Suprapubic skin (tissue), 4 donors: ENCODE measurements at regions not wholly inside any gene's neighbourhood (a gene's known extent, or its start where the extent isn't known, plus 50 kb on each side); places are given as distances from the start of the nearest gene placed in this dataset.

Experiments used
- DNase-seq, 2 donors: peaks; one replicate each; pipeline ENCODE4 v3.0.0-alpha.2; 2019; ENCODE audit warnings: low spot score in 2 of 2
- H3K27ac ChIP-seq: fragments of 200-600 bp; sonication (generic); one replicate; pipeline ENCODE4 v1.5.1; 2019
- H3K27me3 ChIP-seq: fragments of 200-600 bp; sonication (generic); one replicate; pipeline ENCODE4 v1.5.1; 2019
- H3K36me3 ChIP-seq: fragments of 200-600 bp; sonication (generic); one replicate; pipeline ENCODE4 v1.5.1; 2019
- H3K4me1 ChIP-seq: fragments of 200-600 bp; sonication (generic); one replicate; pipeline ENCODE4 v1.5.1; 2019
- H3K4me3 ChIP-seq: fragments of 200-600 bp; sonication (generic); one replicate; pipeline ENCODE4 v1.5.1; 2019; ENCODE audit warnings: mild to moderate bottlenecking
- H3K9me3 ChIP-seq: fragments of 200-600 bp; sonication (generic); one replicate; pipeline ENCODE4 v1.5.1; 2019
- EP300 ChIP-seq: sonication (generic); formaldehyde crosslinking; IDR thresholded peaks from one replicate; pipeline ENCODE4 v1.6.1; 2017; ENCODE audit warnings: antibody characterized with exemption
- POLR2A ChIP-seq, 2 donors: fragments of 450-650 bp; IDR thresholded peaks; one replicate each; pipeline ENCODE4 v1.6.1; 2017; ENCODE audit warnings: antibody characterized with exemption in 2 of 2, mild to moderate bottlenecking in 2 of 2, moderate library complexity in 2 of 2
- POLR2AphosphoS5 ChIP-seq, 3 donors: sonication (generic); formaldehyde crosslinking; IDR thresholded peaks; one replicate each; pipeline ENCODE4 v1.6.1; 2017; ENCODE audit warnings: antibody characterized with exemption in 3 of 3
- WGBS: methylation state at CpG from one replicate; pipeline ENCODE4 v1.1.5; 2018; 5-methylcytosine and 5-hydroxymethylcytosine counted together
- TF ChIP-seq, protein P1 (sequence below), 2 donors: fragments of 200-600 bp in 1 of 2; fragments of 450-650 bp in 1 of 2; sonication (generic) in 1 of 2; IDR thresholded peaks; one replicate each; pipeline ENCODE4 v1.5.1; 2016 to 2019; ENCODE audit warnings: antibody characterized with exemption in 2 of 2, mild to moderate bottlenecking in 1 of 2, moderate library complexity in 1 of 2

DNA sequence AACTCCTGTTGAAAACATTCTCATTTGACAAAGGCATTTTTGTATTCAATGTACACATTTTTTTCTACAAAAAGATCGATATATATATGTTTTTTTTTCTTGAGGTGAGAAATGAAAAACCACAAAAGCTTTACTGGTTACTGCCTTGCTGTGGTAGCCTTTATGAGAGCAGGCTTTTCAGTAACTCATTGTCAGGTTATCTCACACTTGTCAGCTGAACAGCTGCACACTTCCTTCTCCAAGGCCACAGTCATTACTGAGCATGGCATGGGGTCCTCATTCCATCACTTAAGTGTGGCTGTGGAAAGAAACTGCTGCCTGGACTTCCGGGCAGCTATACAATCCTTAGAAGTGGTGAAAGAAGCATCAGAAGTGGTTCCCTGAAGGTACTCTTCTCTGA, 169.3 kb upstream of the ZP4 start:
- no peak for TF ChIP-seq EP300
- TF ChIP-seq, protein P1, sequence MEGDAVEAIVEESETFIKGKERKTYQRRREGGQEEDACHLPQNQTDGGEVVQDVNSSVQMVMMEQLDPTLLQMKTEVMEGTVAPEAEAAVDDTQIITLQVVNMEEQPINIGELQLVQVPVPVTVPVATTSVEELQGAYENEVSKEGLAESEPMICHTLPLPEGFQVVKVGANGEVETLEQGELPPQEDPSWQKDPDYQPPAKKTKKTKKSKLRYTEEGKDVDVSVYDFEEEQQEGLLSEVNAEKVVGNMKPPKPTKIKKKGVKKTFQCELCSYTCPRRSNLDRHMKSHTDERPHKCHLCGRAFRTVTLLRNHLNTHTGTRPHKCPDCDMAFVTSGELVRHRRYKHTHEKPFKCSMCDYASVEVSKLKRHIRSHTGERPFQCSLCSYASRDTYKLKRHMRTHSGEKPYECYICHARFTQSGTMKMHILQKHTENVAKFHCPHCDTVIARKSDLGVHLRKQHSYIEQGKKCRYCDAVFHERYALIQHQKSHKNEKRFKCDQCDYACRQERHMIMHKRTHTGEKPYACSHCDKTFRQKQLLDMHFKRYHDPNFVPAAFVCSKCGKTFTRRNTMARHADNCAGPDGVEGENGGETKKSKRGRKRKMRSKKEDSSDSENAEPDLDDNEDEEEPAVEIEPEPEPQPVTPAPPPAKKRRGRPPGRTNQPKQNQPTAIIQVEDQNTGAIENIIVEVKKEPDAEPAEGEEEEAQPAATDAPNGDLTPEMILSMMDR (IDR thresholded peaks at IDR 0.05), result no peak
- TF ChIP-seq POLR2AphosphoS5 (IDR thresholded peaks at IDR 0.05), result no peak
- TF ChIP-seq POLR2A (IDR thresholded peaks at IDR 0.05), result no peak

DNA sequence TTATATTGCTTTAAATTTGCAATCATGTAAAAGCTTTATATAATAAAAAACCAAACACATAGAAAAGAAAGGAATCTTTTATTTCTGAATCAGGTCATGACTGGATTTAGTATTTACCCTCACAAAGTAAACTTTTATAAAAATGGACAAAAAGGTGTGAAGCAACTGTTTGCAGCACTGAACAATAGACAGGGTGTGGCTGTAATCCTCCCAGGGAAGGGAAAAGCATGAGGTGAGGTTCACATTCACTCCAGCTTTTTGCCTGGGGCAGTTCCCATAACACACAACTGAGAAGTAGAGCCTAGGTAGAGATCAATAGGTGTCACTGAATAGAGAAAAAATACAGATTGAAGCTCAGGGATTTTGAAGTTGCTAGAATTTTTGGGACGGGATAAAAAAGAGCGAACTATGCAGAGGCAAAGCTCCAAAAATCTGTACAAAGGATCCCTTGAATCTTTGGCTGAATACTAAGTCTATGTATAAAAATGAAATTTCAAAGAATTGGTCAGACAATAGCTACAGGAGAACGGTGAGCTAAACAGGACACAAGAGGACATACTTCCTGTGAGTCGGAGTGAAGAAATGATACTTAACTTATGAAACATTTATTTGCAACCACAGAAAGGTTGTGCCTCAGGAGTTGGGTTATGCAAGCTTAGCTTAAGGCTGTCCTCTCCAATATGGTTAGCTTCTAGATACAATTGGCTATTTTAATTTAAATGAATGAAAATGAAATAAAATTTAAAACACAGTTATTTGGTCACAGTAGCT, 162.0 kb upstream of the ZP4 start:
- H3K36me3 ChIP-seq, result no peaks in the 10 kb centered on the region
- 65% methylated on average over 4 of the region's 4 CpGs for WGBS
- H3K4me3 ChIP-seq, result no peak overlapping the region
- no peak overlapping the region for H3K27ac ChIP-seq
- H3K4me1 ChIP-seq, result no peaks in the 10 kb centered on the region
- H3K9me3 ChIP-seq, result no peaks in the 10 kb centered on the region
- DNase-seq, result no peak
- TF ChIP-seq, protein P1 (IDR thresholded peaks at IDR 0.05), result no peak
- no peak for TF ChIP-seq POLR2A (IDR thresholded peaks at IDR 0.05)
- TF ChIP-seq POLR2AphosphoS5 (IDR thresholded peaks at IDR 0.05), result no peak
- no peaks in the 10 kb centered on the region for H3K27me3 ChIP-seq

More for the DNA sequence above, 169.3 kb upstream of the ZP4 start:
- H3K27me3 ChIP-seq, result no peaks in the 10 kb centered on the region
- no peak for DNase-seq
- H3K9me3 ChIP-seq, result peaks cover 5% of the 10 kb centered on the region
- H3K4me1 ChIP-seq, result no peaks in the 10 kb centered on the region
- H3K36me3 ChIP-seq, result no peaks in the 10 kb centered on the region
- no peak overlapping the region for H3K4me3 ChIP-seq
- no peak overlapping the region for H3K27ac ChIP-seq
- 61% methylated on average over 2 of the region's 2 CpGs for WGBS

DNA sequence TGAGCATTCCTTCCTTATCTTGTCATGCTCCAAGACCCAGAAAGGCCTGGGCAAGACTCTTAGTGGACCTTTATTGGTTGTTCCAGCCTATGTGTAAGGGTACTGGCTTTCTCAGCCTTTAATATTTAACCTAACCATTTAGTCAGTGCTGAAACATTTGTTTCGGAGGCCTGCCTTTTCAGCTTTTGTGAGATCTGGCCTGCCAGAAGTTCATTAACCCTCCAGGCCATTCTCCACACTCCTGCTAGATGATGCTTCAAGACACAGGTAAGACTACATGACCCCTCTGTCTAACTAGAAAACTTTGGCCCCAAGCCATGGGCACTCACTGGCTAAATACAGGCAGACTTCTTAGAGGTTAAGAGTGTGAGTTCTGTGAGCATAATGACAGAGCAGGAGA, 138.4 kb upstream of the ZP4 start:
- WGBS, result 100% methylated on average over 1 of the region's 1 CpG
- Histone ChIP-seq H3K9me3 (peaks cover 4% of the 10 kb centered on the region), H3K27me3 (no peaks in the 10 kb centered on the region), H3K4me1 (no peaks in the 10 kb centered on the region), H3K27ac (no peak overlapping the region), H3K36me3 (no peaks in the 10 kb centered on the region), H3K4me3 (no peak overlapping the region)
- DNase-seq, result no peak
- no peak for TF ChIP-seq EP300
- no peak for TF ChIP-seq POLR2A (IDR thresholded peaks at IDR 0.05)
- TF ChIP-seq, protein P1 (IDR thresholded peaks at IDR 0.05), result no peak
- no peak for TF ChIP-seq POLR2AphosphoS5 (IDR thresholded peaks at IDR 0.05)

DNA sequence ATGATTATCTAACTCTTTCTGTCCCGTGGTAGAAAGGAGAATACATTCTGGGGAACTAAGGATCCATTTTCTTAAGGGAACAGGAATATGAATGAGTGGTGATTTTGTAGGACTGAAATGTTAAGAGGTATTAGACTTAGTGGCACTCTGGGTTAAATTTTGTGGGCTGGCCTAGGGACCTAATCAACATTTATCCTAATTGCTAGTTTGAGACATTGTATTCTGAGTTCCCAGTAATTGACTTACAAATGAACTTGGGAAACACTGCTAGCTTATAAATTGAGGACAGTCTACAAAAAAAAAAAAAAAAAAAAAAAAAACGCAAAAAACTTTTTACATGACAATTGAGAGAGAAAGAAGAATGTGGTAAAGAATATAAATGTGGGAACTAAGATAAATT, 136.6 kb upstream of the ZP4 start:
- no peak for DNase-seq
- Histone ChIP-seq H3K4me3 (no peak overlapping the region), H3K27me3 (no peaks in the 10 kb centered on the region), H3K4me1 (no peaks in the 10 kb centered on the region), H3K36me3 (no peaks in the 10 kb centered on the region), H3K9me3 (peaks cover 4% of the 10 kb centered on the region), H3K27ac (no peak overlapping the region)
- 50% methylated on average over 2 of the region's 2 CpGs for WGBS
- TF ChIP-seq, protein P1 (IDR thresholded peaks at IDR 0.05), result no peak
- no peak for TF ChIP-seq EP300
- no peak for TF ChIP-seq POLR2AphosphoS5 (IDR thresholded peaks at IDR 0.05)
- TF ChIP-seq POLR2A (IDR thresholded peaks at IDR 0.05), result no peak

DNA sequence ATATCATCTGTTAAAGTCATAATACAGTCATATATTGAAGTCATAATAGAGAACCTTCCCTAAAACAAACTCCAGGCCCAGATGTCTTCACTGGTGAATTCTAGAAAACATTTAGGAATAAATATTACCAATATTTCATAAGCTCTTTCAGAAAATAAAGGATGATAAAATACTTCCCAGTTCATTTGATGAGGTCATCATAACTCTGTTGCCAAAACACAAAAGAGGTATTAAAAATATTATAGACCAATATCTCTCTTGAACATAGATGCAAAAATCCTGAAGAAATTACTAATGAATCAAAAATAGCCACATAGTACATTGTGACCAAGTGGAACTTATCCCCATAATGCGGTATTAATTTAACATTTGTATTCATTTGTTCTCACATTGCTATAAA, 132.4 kb upstream of the ZP4 start:
- 97% methylated on average over 1 of the region's 1 CpG for WGBS
- no peak overlapping the region for H3K27ac ChIP-seq
- no peaks in the 10 kb centered on the region for H3K27me3 ChIP-seq
- no peaks in the 10 kb centered on the region for H3K4me1 ChIP-seq
- no peak for DNase-seq
- H3K36me3 ChIP-seq, result no peaks in the 10 kb centered on the region
- no peak overlapping the region for H3K4me3 ChIP-seq
- H3K9me3 ChIP-seq, result no peaks in the 10 kb centered on the region
- TF ChIP-seq EP300, result no peak
- TF ChIP-seq POLR2A (IDR thresholded peaks at IDR 0.05), result no peak
- TF ChIP-seq, protein P1 (IDR thresholded peaks at IDR 0.05), result no peak
- TF ChIP-seq POLR2AphosphoS5 (IDR thresholded peaks at IDR 0.05), result no peak
